ENCODE measurements at regions not wholly inside any gene's neighbourhood (a gene's known extent, or its start where the extent isn't known, plus 50 kb on each side); places are given as distances from the start of the nearest gene placed in this dataset.

- Histone ChIP-seq H4K20me1 (ENCODE audit: control insufficient read depth, insufficient read depth, insufficient read length) (no peaks in the 10 kb centered on the region), H2BK12ac (ENCODE audit: insufficient read length, low read depth, low read length) (no peak overlapping the region), H4K5ac (ENCODE audit: insufficient read length, low read depth, low read length) (no peak overlapping the region), H3K4ac (ENCODE audit: low read depth, low read length) (no peak overlapping the region), H2AK5ac (ENCODE audit: insufficient read length, low read length) (no peak overlapping the region), H3K79me2 (ENCODE audit: insufficient read depth, low read length) (no peaks in the 10 kb centered on the region), H2BK5ac (ENCODE audit: insufficient read length, low read length) (no peak overlapping the region), H3K4me2 (ENCODE audit: insufficient read depth, insufficient read length, low read length) (no peak overlapping the region), H4K91ac (ENCODE audit: insufficient read length, low read depth, low read length) (no peak overlapping the region), H3K23ac (ENCODE audit: insufficient read length, low read depth, low read length) (no peak overlapping the region), H2BK20ac (ENCODE audit: low read depth, low read length, poor library complexity, severe bottlenecking) (no peak overlapping the region), H3K56ac (ENCODE audit: insufficient read length, low read depth, low read length) (no peak overlapping the region), H3K27me3 (ENCODE audit: insufficient read depth, low read length) (no peaks in the 10 kb centered on the region), H3K79me1 (ENCODE audit: insufficient read depth, low read depth, low read length, poor library complexity, severe bottlenecking) (no peaks in the 10 kb centered on the region), H3T11ph (ENCODE audit: low read length) (no peak overlapping the region), H3K27ac (ENCODE audit: insufficient read length, low read depth, low read length) (no peak overlapping the region), H3K9me3 (ENCODE audit: control insufficient read depth, low read depth, low read length) (no peaks in the 10 kb centered on the region), H4K8ac (replicated peaks; ENCODE audit: insufficient read length, low read depth, low read length) (no peak overlapping the region), H2BK15ac (ENCODE audit: low read depth, low read length) (no peak overlapping the region), H3K23me2 (ENCODE audit: insufficient read length, low read depth, low read length, poor library complexity, severe bottlenecking) (no peaks in the 10 kb centered on the region), H2BK120ac (ENCODE audit: low read depth, low read length, poor library complexity, severe bottlenecking) (no peak overlapping the region), H3K9ac (ENCODE audit: extremely low read depth, insufficient read length, low read length) (no peak overlapping the region), H2AFZ (ENCODE audit: low read length) (no peak overlapping the region), H3K14ac (ENCODE audit: insufficient read depth, low read length) (no peak overlapping the region), H3K18ac (ENCODE audit: insufficient read length, low read depth, low read length) (no peak overlapping the region), H3K4me1 (ENCODE audit: insufficient read depth, low read length) (no peaks in the 10 kb centered on the region)
- no CpG with 5 or more reads among the region's 2 CpGs for WGBS (ENCODE audit: extremely low coverage, insufficient read length, low lambda C conversion rate)
- peaks cover 0 to 17% (median 0%) of the 10 kb centered on the region in 3 experiments; a peak in 4 of 7 replicates for H3K36me3 Mint-ChIP-seq (ENCODE audit: insufficient read depth in 1 of 3, low read depth in 3 of 3)
- H3K27ac Mint-ChIP-seq: no peak overlapping the region
- H3K27me3 Mint-ChIP-seq (ENCODE audit: low read depth): no peaks in the 10 kb centered on the region
- no peak for DNase-seq
- no peak for TF ChIP-seq CTCF (conservative IDR thresholded peaks at IDR 0.05)
- no peak overlapping the region for H3K4me3 Mint-ChIP-seq
- H3K4me1 Mint-ChIP-seq: peaks cover 3 to 5% of the 10 kb centered on the region in 2 experiments; a peak in 3 of 4 replicates
- peaks cover 15 to 22% of the 10 kb centered on the region in 2 experiments; a peak in 4 of 5 replicates for H3K9me3 Mint-ChIP-seq
Observed at GRCh38 chr6:164870164-164870563, 439.2 kb downstream of the C6orf118 start.

Measured in H9 (cell line).